H9 (cell line): ENCODE measurements at regions not wholly inside any gene's neighbourhood (a gene's known extent, or its start where the extent isn't known, plus 50 kb on each side); places are given as distances from the start of the nearest gene placed in this dataset.

ENCODE experiments used
- DNase-seq: peaks from one replicate; pipeline ENCODE4 v3.0.0-alpha.2; 2017
- H2AFZ ChIP-seq: one replicate; pipeline ENCODE4 v1.6.1; 2013; ENCODE audit warnings: mild to moderate bottlenecking, low read length, control low read depth, moderate library complexity
- H2AK5ac ChIP-seq: 2 replicates; pipeline ENCODE4 v1.6.1; 2013; ENCODE audit warnings: low read length, control low read depth, mixed read lengths; ENCODE audit not compliant: insufficient read length
- H2BK120ac ChIP-seq: one replicate; pipeline ENCODE4 v1.6.1; 2013; ENCODE audit warnings: low read depth, mild to moderate bottlenecking, low read length, control low read depth, inconsistent platforms; ENCODE audit not compliant: poor library complexity, severe bottlenecking
- H2BK12ac ChIP-seq: 2 replicates; pipeline ENCODE4 v1.6.1; 2013; ENCODE audit warnings: low read length, control low read depth, mixed read lengths, low read depth; ENCODE audit not compliant: insufficient read length
- H2BK15ac ChIP-seq: 2 replicates; pipeline ENCODE4 v1.6.1; 2013; ENCODE audit warnings: low read depth, low read length, control low read depth
- H2BK20ac ChIP-seq: one replicate; pipeline ENCODE4 v1.6.1; 2013; ENCODE audit warnings: low read depth, mild to moderate bottlenecking, low read length, control low read depth, inconsistent platforms; ENCODE audit not compliant: poor library complexity, severe bottlenecking
- H2BK5ac ChIP-seq: 2 replicates; pipeline ENCODE4 v1.6.1; 2013; ENCODE audit warnings: low read length, control low read depth, mixed read lengths; ENCODE audit not compliant: insufficient read length
- H3K14ac ChIP-seq: 2 replicates; pipeline ENCODE4 v1.6.1; 2013; ENCODE audit warnings: low read length, control low read depth; ENCODE audit not compliant: insufficient read depth
- H3K18ac ChIP-seq: 2 replicates; pipeline ENCODE4 v1.6.1; 2013; ENCODE audit warnings: low read depth, mild to moderate bottlenecking, mixed read lengths, low read length, control low read depth; ENCODE audit not compliant: insufficient read length
- H3K23ac ChIP-seq: 2 replicates; pipeline ENCODE4 v1.6.1; 2013; ENCODE audit warnings: low read length, control low read depth, mixed read lengths, low read depth; ENCODE audit not compliant: insufficient read length
- H3K23me2 ChIP-seq: 2 replicates; pipeline ENCODE4 v1.6.1; 2013; ENCODE audit warnings: low read depth, mild to moderate bottlenecking, mixed read lengths, low read length, control low read depth; ENCODE audit not compliant: insufficient read length, poor library complexity, severe bottlenecking
- H3K27ac ChIP-seq: 2 replicates; pipeline ENCODE4 v1.5.1; 2013; ENCODE audit warnings: low read length, control low read depth, mixed read lengths, low read depth; ENCODE audit not compliant: insufficient read length
- H3K27me3 ChIP-seq: 2 replicates; pipeline ENCODE4 v1.6.1; 2013; ENCODE audit warnings: low read length, control low read depth, inconsistent platforms; ENCODE audit not compliant: insufficient read depth
- H3K4ac ChIP-seq: 2 replicates; pipeline ENCODE4 v1.6.1; 2013; ENCODE audit warnings: low read depth, mild to moderate bottlenecking, control low read depth, inconsistent platforms, low read length, moderate library complexity
- H3K4me1 ChIP-seq: 2 replicates; pipeline ENCODE4 v1.6.1; 2013; ENCODE audit warnings: low read length, control low read depth, inconsistent platforms; ENCODE audit not compliant: insufficient read depth
- H3K4me2 ChIP-seq: 2 replicates; pipeline ENCODE4 v1.6.1; 2013; ENCODE audit warnings: low read length, control low read depth, mixed read lengths; ENCODE audit not compliant: insufficient read length, insufficient read depth
- H3K56ac ChIP-seq: 2 replicates; pipeline ENCODE4 v1.6.1; 2013; ENCODE audit warnings: low read depth, mild to moderate bottlenecking, mixed read lengths, low read length, control low read depth; ENCODE audit not compliant: insufficient read length
- H3K79me1 ChIP-seq: 2 replicates; pipeline ENCODE4 v1.6.1; 2013; ENCODE audit warnings: low read depth, mild to moderate bottlenecking, moderate library complexity, low read length, control low read depth, inconsistent platforms; ENCODE audit not compliant: insufficient read depth, poor library complexity, severe bottlenecking
- H3K79me2 ChIP-seq: 2 replicates; pipeline ENCODE4 v1.6.1; 2013; ENCODE audit warnings: low read length, control low read depth, inconsistent platforms; ENCODE audit not compliant: insufficient read depth
- H3K9ac ChIP-seq: 2 replicates; pipeline ENCODE4 v1.6.1; 2013; ENCODE audit warnings: low read length, control low read depth, mixed read lengths; ENCODE audit not compliant: insufficient read length; ENCODE audit errors: extremely low read depth
- H3K9me3 ChIP-seq: one replicate; pipeline ENCODE4 v1.6.1; 2013; ENCODE audit warnings: low read depth, low read length, inconsistent platforms; ENCODE audit not compliant: control insufficient read depth
- H3T11ph ChIP-seq: one replicate; pipeline ENCODE4 v1.6.1; 2013; ENCODE audit warnings: mild to moderate bottlenecking, low read length, control low read depth, inconsistent platforms
- H4K20me1 ChIP-seq: one replicate; pipeline ENCODE4 v1.6.1; 2013; ENCODE audit not compliant: control insufficient read depth, insufficient read length, insufficient read depth
- H4K5ac ChIP-seq: 2 replicates; pipeline ENCODE4 v1.6.1; 2013; ENCODE audit warnings: low read depth, mild to moderate bottlenecking, mixed read lengths, low read length, control low read depth; ENCODE audit not compliant: insufficient read length
- H4K8ac ChIP-seq: replicated peaks from 2 replicates; pipeline ENCODE4 v1.6.1; 2013; ENCODE audit warnings: low read length, control low read depth, mixed read lengths, low read depth; ENCODE audit not compliant: insufficient read length
- H4K91ac ChIP-seq: 2 replicates; pipeline ENCODE4 v1.6.1; 2013; ENCODE audit warnings: low read depth, mild to moderate bottlenecking, moderate library complexity, mixed read lengths, low read length, control low read depth; ENCODE audit not compliant: insufficient read length
- H3K27ac Mint-ChIP-seq, 3 experiments: 2 replicates in 2 of 3; 3 replicates in 1 of 3; pipeline ENCODE4 v1.8.0; 2020 to 2021; ENCODE audit warnings: mixed read lengths in 3 of 3, mild to moderate bottlenecking in 1 of 3, moderate library complexity in 1 of 3
- H3K27me3 Mint-ChIP-seq: 2 replicates; pipeline ENCODE4 v1.8.0; 2021; ENCODE audit warnings: low read depth, mild to moderate bottlenecking, moderate library complexity, mixed read lengths
- H3K36me3 Mint-ChIP-seq, 3 experiments: 2 replicates in 2 of 3; 3 replicates in 1 of 3; pipeline ENCODE4 v1.8.0; 2020 to 2021; ENCODE audit warnings: low read depth in 3 of 3, mixed read lengths in 3 of 3; ENCODE audit not compliant: insufficient read depth in 1 of 3
- H3K4me1 Mint-ChIP-seq, 2 experiments: 2 replicates each; pipeline ENCODE4 v1.8.0; 2020; ENCODE audit warnings: mixed read lengths in 2 of 2
- H3K4me3 Mint-ChIP-seq, 2 experiments: 2 replicates in 1 of 2; 3 replicates in 1 of 2; pipeline ENCODE4 v1.8.0; 2020 to 2021; ENCODE audit warnings: mild to moderate bottlenecking in 2 of 2, mixed read lengths in 2 of 2, moderate library complexity in 1 of 2
- H3K9me3 Mint-ChIP-seq, 2 experiments: 2 replicates in 1 of 2; 3 replicates in 1 of 2; pipeline ENCODE4 v1.8.0; 2020; ENCODE audit warnings: mild to moderate bottlenecking in 2 of 2, mixed read lengths in 2 of 2, moderate library complexity in 1 of 2
- CTCF ChIP-seq: fragments of 200-600 bp; sonication (generic); conservative IDR thresholded peaks from 3 replicates; pipeline ENCODE4 v1.8.0; 2021; ENCODE audit warnings: antibody characterized with exemption, mild to moderate bottlenecking
- WGBS: extraction: QIAGEN DNeasy Blood & Tissue Kit; methylation state at CpG from one replicate; pipeline ENCODE4 v1.1.7; 2013; ENCODE audit warnings: missing lambda C conversion rate, low lambda C conversion rate, mixed read lengths; ENCODE audit not compliant: insufficient read length; ENCODE audit errors: extremely low coverage; 5-methylcytosine and 5-hydroxymethylcytosine counted together

DNA sequence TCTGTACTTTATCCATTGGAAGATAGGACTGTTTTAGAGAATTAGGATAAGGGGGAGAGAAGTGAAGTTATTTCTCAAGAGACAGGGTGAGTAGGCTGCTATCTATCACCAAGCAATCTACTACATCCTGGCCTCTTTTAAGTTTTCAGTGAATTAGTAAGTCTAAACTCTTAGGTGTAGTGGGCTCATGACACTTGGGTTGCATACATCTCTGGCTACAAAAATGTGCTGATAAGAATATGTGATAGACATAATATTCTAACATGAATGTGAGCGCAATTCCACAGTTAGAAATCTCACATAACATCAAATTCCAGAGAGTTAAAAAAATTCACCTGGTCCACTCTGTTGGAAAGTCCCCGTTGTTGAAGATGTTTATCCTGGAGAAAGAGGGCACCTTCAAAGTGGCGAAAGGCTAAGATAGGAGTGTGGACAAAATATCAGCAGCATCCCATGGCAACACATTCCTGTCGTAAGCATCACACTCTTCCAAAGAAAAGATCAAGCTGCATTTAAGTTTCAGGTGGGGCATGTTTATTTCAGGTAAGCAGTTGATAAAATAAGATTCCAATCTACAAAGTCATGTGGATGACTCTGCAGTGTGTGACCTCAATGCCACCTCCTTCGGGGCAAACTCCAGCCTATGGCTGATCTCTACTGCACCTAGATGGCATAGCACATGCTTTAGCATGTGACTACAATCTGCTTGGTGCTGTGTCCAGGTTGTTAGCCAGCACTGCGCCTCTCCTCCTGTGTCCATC is 111.7 kb upstream of the NEDD9 start:
- WGBS = no CpG with 5 or more reads among the region's 6 CpGs
- Histone ChIP-seq H3K23me2 (no peaks in the 10 kb centered on the region), H3K27ac (no peak overlapping the region), H2BK120ac (no peak overlapping the region), H3K4ac (no peak overlapping the region), H3K9ac (no peak overlapping the region), H2BK15ac (no peak overlapping the region), H3K56ac (no peak overlapping the region), H3K18ac (no peak overlapping the region), H2BK5ac (no peak overlapping the region), H3T11ph (no peak overlapping the region), H2AFZ (no peak overlapping the region), H3K27me3 (no peaks in the 10 kb centered on the region), H4K5ac (no peak overlapping the region), H3K79me2 (no peaks in the 10 kb centered on the region), H3K9me3 (no peaks in the 10 kb centered on the region), H3K4me2 (no peak overlapping the region), H2BK12ac (no peak overlapping the region), H3K23ac (no peak overlapping the region), H4K20me1 (no peaks in the 10 kb centered on the region), H3K79me1 (no peaks in the 10 kb centered on the region), H2BK20ac (no peak overlapping the region), H3K14ac (no peak overlapping the region), H2AK5ac (no peak overlapping the region), H4K91ac (no peak overlapping the region), H3K4me1 (no peaks in the 10 kb centered on the region), H4K8ac (no peak overlapping the region)
- H3K4me3 Mint-ChIP-seq = no peak overlapping the region
- H3K27ac Mint-ChIP-seq = no peak overlapping the region
- no peak for TF ChIP-seq CTCF
- no peak for DNase-seq
- H3K9me3 Mint-ChIP-seq = peaks cover 0 to 3% of the 10 kb centered on the region in 2 experiments; a peak in 3 of 5 replicates
- H3K27me3 Mint-ChIP-seq = peaks cover 8% of the 10 kb centered on the region
- H3K36me3 Mint-ChIP-seq = no peaks in the 10 kb centered on the region
- no peaks in the 10 kb centered on the region for H3K4me1 Mint-ChIP-seq
